ENCODE measurements at regions not wholly inside any gene's neighbourhood (a gene's known extent, or its start where the extent isn't known, plus 50 kb on each side); places are given as distances from the start of the nearest gene placed in this dataset.
"Not testable (repeated sequence)": the region's sequence is repeated elsewhere in the genome, so short reads cannot be mapped to it uniquely, and the experiment has no call there.

DNA sequence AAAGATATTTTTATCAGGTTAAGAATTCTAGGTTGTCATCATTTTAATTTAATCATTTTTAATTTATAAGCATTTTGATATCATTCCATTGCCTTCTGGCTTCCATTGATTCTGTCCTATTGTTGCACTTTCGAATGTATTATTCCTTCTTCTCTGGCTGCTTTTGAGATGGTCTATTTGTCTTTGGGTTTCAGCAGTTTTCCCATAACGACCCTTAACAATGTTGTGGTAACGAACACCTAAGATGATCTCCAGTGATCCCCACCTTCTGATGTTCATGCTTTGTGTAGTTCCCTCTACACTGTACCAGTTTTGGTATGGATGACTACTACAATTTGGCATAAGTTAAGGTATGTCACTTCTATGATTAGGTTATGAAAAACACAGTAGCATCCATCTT lies 59.9 kb downstream of the MINAR1 start:
- DNase-seq (ENCODE audit: low read depth in 2 of 2), result no peak

DNA sequence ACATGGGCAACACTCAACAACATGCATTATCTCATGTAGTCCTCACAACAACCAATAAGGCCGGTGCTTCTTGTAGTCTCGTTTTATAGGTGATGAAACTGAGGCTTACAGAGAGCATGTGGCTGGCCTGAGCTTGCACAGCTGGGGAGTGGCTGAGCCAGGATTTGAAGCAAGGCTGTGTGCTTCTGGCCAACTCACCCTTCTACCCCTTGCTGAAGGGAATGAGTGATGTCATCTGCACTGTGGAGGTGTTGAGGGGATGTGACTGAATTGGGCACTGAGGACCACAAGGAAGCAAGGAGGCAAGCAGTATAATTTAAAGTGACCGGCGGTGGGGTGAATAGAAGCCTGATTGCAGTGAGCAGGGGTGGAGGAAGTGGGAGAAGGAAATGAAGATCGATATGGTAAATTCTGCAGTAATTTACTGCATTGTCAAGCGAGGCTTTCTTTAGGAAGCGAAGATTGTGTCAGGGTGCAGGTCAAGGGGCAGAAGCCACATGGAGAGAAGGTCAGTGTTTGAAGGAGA lies 62.3 kb downstream of the MINAR1 start:
- DNase-seq (ENCODE audit: low read depth in 2 of 2), result no peak

DNA sequence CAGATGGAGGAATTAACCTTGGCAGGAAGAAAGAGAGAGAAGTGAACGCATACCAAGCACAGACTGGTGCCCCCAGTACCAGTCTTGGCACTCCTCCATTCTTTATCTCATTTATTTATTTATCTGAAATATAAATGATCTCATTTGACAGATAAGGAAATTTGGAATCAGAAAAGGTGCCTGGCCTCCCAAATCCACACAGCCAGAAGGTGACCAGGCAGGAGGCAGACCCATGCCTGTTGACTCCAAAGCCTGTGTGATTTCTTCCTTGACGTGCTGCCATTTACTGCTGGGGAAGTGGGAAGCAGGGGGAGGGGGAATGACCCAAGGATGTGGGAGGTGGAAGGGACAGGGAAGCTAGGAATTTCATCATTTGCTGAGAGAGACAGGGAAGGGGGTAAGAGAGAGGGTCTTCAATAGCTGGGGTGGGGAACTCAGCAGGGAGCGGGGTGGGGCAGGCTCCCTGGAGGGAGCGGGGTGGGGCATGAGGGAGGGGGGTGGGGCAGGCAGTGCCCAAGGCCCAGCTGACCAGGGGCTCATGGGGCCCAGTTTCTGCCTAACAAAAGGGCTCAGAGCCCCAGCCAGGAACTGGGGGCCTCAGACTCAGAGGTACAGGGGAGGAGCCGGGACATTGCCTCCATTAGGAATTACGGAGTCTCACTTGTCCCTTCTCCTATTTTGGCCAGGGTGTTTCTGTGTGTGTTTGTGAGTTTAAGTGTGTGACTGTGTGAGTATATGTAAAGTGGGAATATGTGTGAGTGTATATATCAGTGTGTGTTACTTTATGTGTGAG lies 63.0 kb downstream of the MINAR1 start:
- no peak for DNase-seq (ENCODE audit: low read depth in 2 of 2)

DNA sequence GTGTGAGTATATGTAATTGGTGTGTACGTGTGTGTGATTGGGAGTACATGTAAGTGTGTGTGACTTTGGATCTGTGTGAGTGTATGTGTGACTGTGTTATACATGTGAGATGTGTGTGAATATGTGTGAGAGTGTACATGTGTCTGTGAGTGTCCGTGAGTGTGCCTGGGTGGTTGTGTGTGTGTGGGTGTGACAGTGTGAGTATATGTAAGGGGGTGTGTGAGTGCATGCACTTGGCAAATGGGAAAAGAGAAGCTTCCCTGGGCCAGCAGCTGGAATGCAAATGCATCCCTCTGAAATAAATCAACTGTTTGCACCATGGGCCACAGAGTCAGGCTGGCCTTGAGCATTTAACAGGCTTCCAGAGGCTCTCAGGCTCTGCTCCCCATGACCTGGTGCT lies 63.6 kb downstream of the MINAR1 start:
- DNase-seq (ENCODE audit: low read depth in 2 of 2), result no peak

DNA sequence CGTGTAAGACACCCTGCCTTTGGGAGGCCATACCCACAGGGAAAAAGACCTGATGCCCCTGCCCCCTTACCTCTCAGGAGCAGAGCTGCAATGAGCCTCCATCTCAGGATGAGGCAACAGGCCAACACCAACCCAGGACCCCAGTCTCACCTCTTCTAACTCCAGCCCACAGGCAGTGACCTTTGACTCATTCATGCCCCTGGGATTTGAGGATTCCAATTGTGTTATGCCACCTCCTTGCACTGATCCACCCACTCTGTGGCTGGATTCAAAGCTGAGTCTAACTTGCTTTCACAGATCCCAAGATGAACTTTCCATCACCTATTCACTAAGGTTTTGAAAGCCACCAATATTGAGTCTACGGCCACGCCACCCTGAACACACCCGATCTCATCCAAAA lies 64.7 kb downstream of the MINAR1 start:
- DNase-seq (ENCODE audit: low read depth in 2 of 2), result no peak

DNA sequence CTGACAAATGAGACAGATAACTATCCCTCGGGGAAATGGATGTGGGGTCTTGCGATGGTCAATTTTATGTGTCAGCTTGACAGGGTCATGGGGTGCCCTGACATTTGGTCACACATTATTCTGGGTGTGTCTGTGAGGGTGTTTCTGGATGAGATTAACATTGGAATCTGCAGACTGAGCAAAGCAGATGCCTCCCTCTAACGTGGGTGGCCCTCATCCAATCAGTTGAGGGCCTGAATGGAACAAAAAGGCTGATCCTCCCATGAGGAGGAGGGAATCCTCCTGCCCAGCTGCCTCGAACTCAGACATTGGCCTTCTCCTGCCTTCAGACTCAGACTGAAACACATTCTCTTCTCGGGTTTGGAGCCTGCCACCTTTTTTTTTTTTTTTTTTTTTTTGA lies 69.0 kb downstream of the MINAR1 start:
- no peak for DNase-seq (ENCODE audit: low read depth in 2 of 2)

DNA sequence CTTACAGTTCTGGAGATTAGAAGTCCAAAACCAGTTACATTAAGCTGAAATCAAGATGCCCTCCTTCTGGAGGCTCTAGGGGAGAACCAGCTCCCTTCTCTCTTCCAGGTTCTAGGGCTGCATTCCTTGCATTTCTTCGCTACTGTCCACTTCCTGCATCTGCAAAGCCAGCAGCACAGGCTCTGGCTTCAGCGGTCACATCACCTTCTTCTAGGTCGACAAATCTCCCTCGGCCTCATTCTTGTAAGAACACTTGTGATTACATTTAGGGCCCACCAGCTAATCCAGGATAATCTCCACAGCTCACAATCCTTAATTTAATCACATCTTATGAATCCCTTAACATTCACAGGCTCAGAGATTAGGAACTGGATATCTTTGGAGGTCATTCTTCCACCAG lies 73.8 kb downstream of the MINAR1 start:
- no peak for DNase-seq (ENCODE audit: low read depth in 2 of 2)

DNA sequence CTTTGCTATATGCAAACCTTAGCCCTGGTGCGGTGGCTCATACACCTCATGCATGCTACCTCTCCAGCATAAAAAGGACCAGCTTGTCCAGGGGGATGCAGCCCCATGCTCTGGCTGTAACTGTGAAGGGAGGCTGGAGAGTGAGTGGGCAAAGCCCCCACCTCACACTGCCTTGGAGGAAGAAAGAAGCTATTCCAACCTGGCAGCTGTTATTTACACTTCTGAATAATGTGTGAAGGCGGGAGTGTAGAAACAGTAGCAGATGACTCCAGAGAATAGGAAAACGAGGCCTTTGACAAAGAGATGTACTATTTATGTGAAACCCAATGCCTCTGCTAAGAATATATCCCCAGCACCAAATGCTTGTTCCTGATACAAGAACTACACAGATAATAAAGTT lies 80.7 kb downstream of the MINAR1 start:
- DNase-seq (ENCODE audit: low read depth in 2 of 2), result not testable (repeated sequence)

DNA sequence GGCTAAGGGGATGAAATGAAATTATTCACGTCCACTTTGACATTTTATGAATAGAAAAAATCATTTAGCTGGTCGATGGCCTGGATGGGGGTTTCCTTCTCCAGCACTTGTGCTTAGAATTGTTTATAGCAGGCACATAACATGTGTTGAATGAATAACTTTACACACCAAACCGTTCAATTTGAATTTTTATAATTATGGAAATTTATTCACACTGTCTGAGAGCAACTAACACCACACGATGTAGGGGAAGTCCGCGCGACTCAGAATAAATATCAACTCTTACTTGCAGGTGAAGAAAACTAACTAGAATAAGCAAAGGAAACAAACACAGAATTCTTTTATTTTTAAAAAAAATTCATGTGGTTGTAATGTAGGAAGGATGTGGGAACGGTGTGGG lies 81.3 kb downstream of the MINAR1 start:
- DNase-seq (ENCODE audit: low read depth in 2 of 2), result no peak

DNA sequence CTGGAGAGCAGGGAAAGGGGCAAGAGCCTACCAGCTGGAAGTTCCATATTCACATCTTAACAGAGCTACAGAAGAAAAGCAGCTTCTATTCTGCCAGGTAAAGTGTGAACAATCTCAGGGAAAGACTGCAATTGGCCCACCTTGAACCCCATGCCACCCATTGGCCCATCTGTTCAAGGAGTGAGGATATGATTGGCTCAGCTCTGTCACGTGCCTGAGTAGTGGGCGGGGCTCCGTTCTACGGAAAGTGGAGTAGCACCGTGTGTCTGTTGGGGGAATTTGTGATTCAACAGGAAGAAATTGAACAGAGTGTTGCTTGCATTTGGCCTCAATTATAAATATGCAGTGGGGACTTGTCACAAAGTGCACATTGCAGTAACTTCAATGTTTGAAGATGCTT lies 81.8 kb downstream of the MINAR1 start:
- DNase-seq (ENCODE audit: low read depth in 2 of 2), result no peak

DNA sequence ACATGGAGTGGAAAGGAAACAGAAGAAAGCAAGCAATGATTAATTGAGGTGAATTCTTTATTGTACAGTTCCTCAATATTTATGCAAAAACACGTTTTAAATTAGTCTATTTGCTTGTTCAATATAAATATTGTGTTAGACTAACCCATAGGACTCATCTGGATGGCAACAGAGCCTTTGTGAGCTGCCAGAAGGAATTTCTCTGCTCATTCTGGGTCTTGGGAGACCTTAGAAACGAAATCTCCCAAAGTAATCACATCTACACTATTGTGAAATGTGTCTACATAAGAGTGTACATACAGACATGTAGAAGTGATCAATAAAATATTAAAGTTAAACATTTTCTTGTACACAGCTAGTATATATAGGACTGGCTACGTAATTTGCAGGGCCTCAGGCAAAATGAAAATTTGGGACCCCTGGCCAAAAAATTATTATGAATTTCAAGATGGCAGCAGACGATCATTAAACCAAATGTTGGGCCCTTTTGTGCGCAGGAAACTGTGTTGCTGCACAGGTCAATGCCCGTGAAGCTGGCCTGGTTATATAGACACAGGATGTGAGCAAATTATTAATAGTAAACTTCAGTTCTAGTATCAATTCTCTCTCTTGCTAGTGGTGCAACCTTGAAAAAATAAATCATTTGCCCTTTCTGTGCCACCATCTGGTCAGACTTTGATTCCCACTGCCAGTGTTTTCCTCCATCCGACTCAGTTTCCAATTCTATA lies 83.3 kb downstream of the MINAR1 start:
- DNase-seq (ENCODE audit: low read depth in 2 of 2), result no peak

DNA sequence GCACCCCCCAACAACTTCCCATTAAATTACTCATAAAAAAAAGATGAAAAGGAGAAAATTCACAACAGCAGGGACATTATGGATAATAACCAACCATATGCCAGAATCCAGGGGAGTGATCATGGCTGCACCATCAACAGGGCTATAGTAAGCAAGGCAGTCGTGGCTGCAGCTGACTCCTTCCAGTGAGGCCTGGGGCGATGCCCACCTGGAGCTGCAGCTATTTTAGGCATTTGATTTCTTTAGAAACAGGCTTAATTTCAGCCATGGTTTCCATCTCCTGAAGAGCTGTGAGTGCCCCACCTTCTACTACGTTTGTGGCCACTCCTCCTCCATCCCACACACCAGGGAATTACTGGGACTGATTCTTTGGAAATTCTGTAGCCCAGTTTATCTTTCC lies 84.0 kb downstream of the MINAR1 start:
- no peak for DNase-seq (ENCODE audit: low read depth in 2 of 2)

DNA sequence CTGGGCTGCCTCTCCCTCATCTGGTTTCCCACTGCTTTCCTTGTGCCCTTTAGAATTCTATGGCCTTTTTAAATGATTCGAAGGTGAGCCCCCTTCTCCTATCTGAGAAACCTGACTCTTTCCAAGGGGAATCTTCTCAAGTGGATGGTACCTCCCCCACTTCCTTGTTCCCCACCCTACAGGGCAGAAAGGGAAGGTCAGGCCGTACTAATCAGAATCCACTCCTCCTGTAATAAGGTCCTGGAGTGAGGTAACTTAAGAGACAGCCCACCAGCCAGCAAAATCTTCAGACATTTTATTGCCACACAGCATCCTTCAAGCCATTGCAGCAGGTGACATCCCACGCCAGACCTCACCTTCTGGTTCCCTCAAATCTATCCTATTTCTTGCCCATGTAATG lies 84.5 kb downstream of the MINAR1 start:
- no peak for DNase-seq (ENCODE audit: low read depth in 2 of 2)

DNA sequence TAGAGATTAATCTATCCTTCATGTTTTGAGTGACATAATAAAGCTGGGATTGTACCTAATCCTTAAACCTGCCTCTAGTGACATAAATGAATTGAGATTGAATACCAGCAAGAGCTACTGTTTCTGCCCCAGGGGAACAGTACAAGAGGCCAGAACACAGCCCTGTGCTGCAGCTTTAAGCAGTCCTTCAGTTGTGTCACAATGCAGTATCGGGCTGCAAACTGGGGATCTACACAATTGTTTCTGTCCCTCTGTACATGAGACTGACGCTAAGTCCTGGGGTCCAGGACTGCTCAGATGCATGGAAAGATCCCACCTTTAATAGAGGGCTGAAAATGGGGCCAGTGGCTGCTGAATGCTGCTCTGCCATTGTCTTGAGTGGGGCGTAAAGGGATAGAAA lies 87.5 kb downstream of the MINAR1 start:
- no peak for DNase-seq (ENCODE audit: low read depth in 2 of 2)

DNA sequence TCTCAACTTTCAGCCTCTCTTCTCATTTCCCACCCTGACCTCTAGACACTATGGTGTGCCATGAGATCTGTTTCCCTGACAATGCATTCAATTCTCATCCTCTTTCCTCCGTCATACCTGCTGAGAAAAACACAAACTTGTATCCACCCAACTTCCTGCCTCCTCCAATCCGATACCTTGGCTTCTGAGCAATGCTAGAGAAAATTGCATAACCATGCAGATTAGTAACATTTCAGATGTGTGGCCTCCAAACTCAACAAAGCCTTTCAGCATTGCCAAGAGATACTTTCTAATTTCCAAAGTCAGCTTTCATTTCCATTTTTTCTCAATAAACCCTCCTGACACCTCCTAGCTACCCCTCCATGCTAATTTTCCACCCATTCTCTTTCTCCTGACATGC lies 88.5 kb downstream of the MINAR1 start:
- DNase-seq (ENCODE audit: low read depth in 2 of 2), result no peak

DNA sequence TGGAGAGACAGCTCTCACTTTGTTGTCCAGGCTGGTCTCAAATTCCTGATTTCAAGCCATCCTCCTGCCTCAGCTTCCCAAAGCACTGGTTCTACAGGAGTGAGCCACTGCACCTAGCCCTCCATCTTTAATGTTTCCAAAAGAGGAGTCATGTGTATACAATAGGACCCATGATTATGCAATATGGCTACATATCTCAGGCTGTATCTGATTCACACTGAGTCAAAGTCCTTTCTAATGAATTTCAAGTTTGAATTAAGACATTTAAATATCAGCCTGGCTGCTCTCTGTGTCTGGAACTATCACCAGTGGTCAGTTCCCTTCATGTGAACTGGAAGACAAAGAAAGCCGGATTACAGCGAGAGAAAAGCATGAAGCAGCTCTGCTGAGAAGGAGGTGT lies 90.5 kb downstream of the MINAR1 start:
- no peak for DNase-seq (ENCODE audit: low read depth in 2 of 2)

DNA sequence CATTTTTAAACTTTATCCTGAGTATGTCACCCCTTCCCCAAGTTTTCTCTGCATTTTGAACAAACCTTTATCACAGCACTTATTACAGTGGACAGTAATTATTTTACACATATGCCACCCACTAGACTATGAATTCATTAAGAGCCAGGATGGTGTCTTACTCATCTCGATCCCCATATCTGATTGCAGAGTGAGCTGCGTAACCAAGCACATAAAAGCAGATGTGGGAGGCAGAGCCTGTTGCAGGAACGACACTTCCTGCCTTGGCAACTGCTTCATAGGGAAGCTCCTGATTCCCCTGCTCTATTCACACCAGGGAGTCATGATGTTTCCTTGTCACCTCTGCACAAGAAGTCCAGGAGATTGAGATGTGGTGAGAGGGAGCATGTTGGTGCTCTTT lies 91.1 kb downstream of the MINAR1 start:
- DNase-seq (ENCODE audit: low read depth in 2 of 2), result no peak

DNA sequence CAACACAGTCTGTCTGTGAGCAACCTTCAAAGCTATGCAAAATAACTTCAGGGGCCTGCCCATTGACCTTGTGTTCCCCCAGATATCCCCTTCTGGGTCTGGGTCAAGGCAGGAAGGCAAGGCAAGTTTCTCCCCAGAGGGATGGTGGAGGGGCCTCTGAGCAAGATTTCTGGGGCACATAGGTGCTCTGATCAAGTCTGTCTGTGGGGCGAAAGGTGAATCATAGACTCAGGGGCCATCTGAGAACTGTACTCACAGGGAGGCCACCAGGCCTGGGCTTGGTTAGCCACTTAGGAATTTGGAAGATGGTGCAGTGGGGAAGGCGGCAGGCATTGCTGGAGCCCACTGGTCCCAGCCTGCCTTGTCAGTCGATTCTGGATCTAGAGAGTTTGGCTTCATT lies 92.4 kb downstream of the MINAR1 start:
- no peak for DNase-seq (ENCODE audit: low read depth in 2 of 2)

DNA sequence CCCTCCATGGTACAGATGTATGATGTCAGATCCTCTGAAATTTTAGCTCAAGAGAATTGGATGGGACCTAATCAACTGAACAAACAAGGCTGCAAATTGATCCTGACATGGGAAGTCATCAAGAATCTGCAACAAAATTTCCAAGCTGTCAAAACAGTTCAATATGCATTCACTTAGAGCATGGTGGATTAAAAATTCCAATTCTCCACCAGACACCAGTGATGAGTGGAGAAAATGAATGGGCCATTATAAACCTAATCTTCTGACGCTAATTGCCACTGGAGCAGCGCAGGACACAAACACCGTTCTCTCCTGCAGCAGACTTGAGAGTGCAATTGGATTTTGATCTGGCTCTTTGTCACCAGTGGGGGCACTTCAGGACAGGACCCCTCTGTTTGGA lies 94.2 kb downstream of the MINAR1 start:
- DNase-seq (ENCODE audit: low read depth in 2 of 2), result no peak

DNA sequence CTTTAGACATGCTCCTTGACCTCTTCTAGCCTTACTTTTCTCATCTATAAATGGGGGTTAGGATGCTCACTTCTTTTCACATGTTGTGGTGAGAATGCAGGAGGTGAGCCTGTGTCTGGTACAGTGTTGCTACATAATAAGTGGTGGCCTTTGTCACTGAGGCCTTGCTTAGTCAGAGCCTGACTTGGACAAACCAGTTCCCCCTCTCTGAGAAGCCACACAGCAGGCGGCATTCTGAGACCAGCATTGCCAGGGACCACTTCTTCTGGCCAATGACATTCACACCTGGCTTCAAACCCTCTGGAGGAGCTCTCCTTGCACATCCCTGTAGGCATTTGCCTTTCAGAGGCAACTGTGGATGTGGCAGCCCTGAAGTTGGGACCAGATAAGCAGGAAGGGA lies 95.7 kb downstream of the MINAR1 start:
- no peak for DNase-seq (ENCODE audit: low read depth in 2 of 2)

DNA sequence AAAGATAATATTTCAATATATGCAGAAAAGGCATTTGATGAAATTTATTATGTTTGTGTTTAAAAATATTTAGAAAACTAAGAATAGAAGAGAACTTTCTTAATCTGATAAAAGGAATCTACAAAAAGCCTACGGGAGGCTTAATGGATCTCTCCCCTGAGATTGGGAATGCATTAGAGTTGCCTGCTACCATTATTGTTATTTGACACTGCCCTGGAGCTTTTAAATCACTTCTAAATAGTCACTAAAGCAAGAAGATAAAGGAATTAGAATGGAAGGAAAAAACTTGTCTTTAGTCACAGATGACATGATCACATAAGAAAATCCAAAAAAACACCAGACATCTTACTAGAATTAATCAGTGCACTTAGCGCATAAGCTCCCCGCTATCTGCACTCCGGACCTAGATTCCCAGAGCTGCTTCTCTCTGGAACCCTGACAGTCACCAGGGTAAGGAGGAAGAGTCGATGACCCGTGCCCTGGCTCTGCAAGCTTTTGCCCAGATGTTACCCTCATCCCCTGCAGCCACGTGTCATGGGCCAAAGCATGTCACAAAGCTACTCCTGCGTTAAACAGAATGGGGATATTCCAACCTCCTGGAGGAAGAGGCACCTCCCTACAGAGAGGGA lies 97.1 kb downstream of the MINAR1 start:
- no peak for DNase-seq (ENCODE audit: low read depth in 2 of 2)

DNA sequence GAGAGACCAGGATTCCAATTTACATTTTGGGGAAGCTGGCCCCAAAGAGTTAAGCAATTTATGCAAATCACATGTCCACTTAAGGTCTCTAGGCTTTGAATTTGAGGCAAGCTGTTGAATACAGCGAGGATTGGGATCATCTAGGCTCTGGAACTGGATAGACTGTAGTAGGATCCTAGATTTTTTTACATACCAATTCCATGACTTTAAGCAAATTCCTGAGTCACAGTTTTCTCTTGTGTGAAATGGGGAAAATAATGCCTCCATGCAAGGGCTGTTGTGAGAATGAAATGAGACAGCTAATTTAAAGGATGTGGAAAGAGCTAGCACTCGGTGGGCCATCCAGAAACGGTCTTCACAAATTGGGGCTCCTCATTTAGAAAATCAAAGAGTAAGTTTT lies 103.4 kb downstream of the MINAR1 start:
- DNase-seq (ENCODE audit: low read depth in 2 of 2), result no peak

DNA sequence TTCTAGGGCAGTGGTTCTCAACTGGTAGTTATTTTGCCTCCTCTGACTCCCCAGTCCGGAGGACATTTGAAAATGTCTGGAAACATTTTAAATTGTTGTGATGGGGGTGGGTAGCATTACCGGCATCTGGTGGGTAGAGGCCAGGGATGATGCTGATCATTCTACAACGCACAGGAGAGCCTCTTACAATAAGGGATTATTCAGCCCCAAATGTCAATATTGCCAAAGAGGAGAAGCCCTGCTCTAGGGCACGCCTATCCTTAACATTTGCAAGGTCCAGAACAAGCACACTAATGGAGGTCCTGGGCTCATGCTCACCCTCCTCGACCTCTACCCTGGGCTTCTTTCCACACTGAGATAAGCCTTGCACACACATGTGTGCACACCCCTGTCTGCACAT lies 106.4 kb downstream of the MINAR1 start:
- no peak for DNase-seq (ENCODE audit: low read depth in 2 of 2)
